ENCODE measurements at regions not wholly inside any gene's neighbourhood (a gene's known extent, or its start where the extent isn't known, plus 50 kb on each side); places are given as distances from the start of the nearest gene placed in this dataset.

DNA sequence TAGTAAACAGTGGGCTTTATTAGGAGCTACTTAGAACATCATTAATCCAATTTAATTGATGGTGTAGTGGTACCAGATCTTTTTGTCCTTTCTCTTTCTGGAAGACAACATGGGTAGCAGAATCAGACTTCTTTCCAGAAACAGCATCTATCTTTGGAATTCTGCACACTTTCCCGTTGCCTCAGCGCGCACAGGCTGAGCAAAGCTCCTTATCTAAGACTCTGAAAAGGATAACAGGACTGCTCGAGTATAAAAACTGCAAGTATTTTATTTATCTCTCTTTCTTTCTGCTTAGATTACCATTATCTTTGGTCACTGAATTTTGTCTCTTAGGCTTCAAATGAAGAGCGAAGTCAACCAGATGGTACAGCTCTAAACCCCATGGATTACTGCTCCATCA is 191.7 kb downstream of the DHX15 start:
- Histone ChIP-seq H3K9me1 (replicated peaks; ENCODE audit: control insufficient read depth, extremely low read depth, insufficient read depth, low read length) (no peaks in the 10 kb centered on the region), H3K4me3 (replicated peaks in 1 of 3; ENCODE audit: insufficient read depth in 1 of 3, low read depth in 1 of 3, low read length in 3 of 3) (no peak overlapping the region), H3K27me3 (ENCODE audit: control insufficient read depth in 2 of 2, insufficient read depth in 2 of 2, low read length in 2 of 2) (no peaks in the 10 kb centered on the region), H3K9ac (replicated peaks; ENCODE audit: extremely low read depth, insufficient read depth, low read length) (no peak overlapping the region), H2AFZ (ENCODE audit: low read depth, low read length) (no peak overlapping the region), H3K4me1 (ENCODE audit: control insufficient read depth, extremely low read depth, insufficient read depth, low read length) (no peaks in the 10 kb centered on the region), H3K36me3 (ENCODE audit: control insufficient read depth in 2 of 2, extremely low read depth in 1 of 2, insufficient read depth in 2 of 2, low read length in 2 of 2) (no peaks in the 10 kb centered on the region), H3K9me3 (replicated peaks; ENCODE audit: control insufficient read depth, insufficient read depth, low read length) (no peaks in the 10 kb centered on the region), H3K27ac (ENCODE audit: insufficient read depth, low read depth, low read length) (no peak overlapping the region), H3K79me2 (ENCODE audit: control insufficient read depth, insufficient read depth, low read length) (no peaks in the 10 kb centered on the region), H4K20me1 (replicated peaks; ENCODE audit: control insufficient read depth, extremely low read depth, insufficient read depth, low read length) (no peaks in the 10 kb centered on the region), H3K4me2 (ENCODE audit: insufficient read depth, low read length) (no peak overlapping the region)
- dilution Hi-C loops (cut with MboI; ENCODE audit: extremely low pct_ligation_motif_present, low sequenced_read_pairs) (no loop called here), intact Hi-C loops (cut with micrococcal nuclease) (no loop called here)
- BruUV-seq (replicated peaks) = no TSS peak
- POLR2A ChIA-PET = no interaction called here
- CTCF ChIA-PET = no interaction called here
- TF ChIP-seq POLR2A (IDR thresholded peaks at IDR 0.05; ENCODE audit: low read depth, low read length) = no peak
- TF ChIP-seq FOS (IDR thresholded peaks at IDR 0.05; ENCODE audit: borderline replicate concordance, insufficient read depth, low read length) = no peak
- TF ChIP-seq MYC (IDR thresholded peaks at IDR 0.05; ENCODE audit: low read depth, low read length) = no peak
- no peak for TF ChIP-seq POLR2AphosphoS5 (IDR thresholded peaks at IDR 0.05; ENCODE audit: insufficient read depth, low read depth, low read length)
- TF ChIP-seq, protein P1, sequence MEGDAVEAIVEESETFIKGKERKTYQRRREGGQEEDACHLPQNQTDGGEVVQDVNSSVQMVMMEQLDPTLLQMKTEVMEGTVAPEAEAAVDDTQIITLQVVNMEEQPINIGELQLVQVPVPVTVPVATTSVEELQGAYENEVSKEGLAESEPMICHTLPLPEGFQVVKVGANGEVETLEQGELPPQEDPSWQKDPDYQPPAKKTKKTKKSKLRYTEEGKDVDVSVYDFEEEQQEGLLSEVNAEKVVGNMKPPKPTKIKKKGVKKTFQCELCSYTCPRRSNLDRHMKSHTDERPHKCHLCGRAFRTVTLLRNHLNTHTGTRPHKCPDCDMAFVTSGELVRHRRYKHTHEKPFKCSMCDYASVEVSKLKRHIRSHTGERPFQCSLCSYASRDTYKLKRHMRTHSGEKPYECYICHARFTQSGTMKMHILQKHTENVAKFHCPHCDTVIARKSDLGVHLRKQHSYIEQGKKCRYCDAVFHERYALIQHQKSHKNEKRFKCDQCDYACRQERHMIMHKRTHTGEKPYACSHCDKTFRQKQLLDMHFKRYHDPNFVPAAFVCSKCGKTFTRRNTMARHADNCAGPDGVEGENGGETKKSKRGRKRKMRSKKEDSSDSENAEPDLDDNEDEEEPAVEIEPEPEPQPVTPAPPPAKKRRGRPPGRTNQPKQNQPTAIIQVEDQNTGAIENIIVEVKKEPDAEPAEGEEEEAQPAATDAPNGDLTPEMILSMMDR (IDR thresholded peaks at IDR 0.05; ENCODE audit: extremely low read depth in 1 of 2, insufficient read depth in 1 of 2, low read depth in 1 of 2, low read length in 2 of 2) = no peak
- TF ChIP-seq GATA2 (IDR thresholded peaks at IDR 0.05; ENCODE audit: insufficient read depth, insufficient read length, low read depth, low read length) = no peak
- DNase-seq (ENCODE audit: low read depth, low spot score) (no peak), FAIRE-seq (no peak)

- Histone ChIP-seq H3K9ac (replicated peaks; ENCODE audit: extremely low read depth, insufficient read depth, low read length) (no peak overlapping the region), H3K36me3 (ENCODE audit: control insufficient read depth in 2 of 2, extremely low read depth in 1 of 2, insufficient read depth in 2 of 2, low read length in 2 of 2) (no peaks in the 10 kb centered on the region), H4K20me1 (replicated peaks; ENCODE audit: control insufficient read depth, extremely low read depth, insufficient read depth, low read length) (no peaks in the 10 kb centered on the region), H3K4me1 (ENCODE audit: control insufficient read depth, extremely low read depth, insufficient read depth, low read length) (no peaks in the 10 kb centered on the region), H3K9me1 (replicated peaks; ENCODE audit: control insufficient read depth, extremely low read depth, insufficient read depth, low read length) (no peaks in the 10 kb centered on the region), H2AFZ (ENCODE audit: low read depth, low read length) (no peak overlapping the region), H3K27me3 (ENCODE audit: control insufficient read depth in 2 of 2, insufficient read depth in 2 of 2, low read length in 2 of 2) (no peaks in the 10 kb centered on the region), H3K27ac (ENCODE audit: insufficient read depth, low read depth, low read length) (no peak overlapping the region), H3K4me2 (ENCODE audit: insufficient read depth, low read length) (no peak overlapping the region), H3K4me3 (replicated peaks in 1 of 3; ENCODE audit: insufficient read depth in 1 of 3, low read depth in 1 of 3, low read length in 3 of 3) (no peak overlapping the region), H3K9me3 (replicated peaks; ENCODE audit: control insufficient read depth, insufficient read depth, low read length) (peaks cover 1% of the 10 kb centered on the region), H3K79me2 (ENCODE audit: control insufficient read depth, insufficient read depth, low read length) (no peaks in the 10 kb centered on the region)
- no peak for TF ChIP-seq POLR2A (IDR thresholded peaks at IDR 0.05; ENCODE audit: low read depth, low read length)
- no peak for TF ChIP-seq GATA2 (IDR thresholded peaks at IDR 0.05; ENCODE audit: insufficient read depth, insufficient read length, low read depth, low read length)
- TF ChIP-seq, protein P1 (IDR thresholded peaks at IDR 0.05; ENCODE audit: extremely low read depth in 1 of 2, insufficient read depth in 1 of 2, low read depth in 1 of 2, low read length in 2 of 2) = no peak
- no peak for TF ChIP-seq POLR2AphosphoS5 (IDR thresholded peaks at IDR 0.05; ENCODE audit: insufficient read depth, low read depth, low read length)
- TF ChIP-seq, protein P2, sequence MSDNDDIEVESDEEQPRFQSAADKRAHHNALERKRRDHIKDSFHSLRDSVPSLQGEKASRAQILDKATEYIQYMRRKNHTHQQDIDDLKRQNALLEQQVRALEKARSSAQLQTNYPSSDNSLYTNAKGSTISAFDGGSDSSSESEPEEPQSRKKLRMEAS (IDR thresholded peaks at IDR 0.05; ENCODE audit: insufficient read depth, insufficient read length) = no peak
- TF ChIP-seq JUN (IDR thresholded peaks at IDR 0.05; ENCODE audit: borderline replicate concordance, insufficient read depth, insufficient read length, low read depth) = no peak
- TF ChIP-seq MYC (IDR thresholded peaks at IDR 0.05; ENCODE audit: low read depth, low read length) = no peak
- no peak for TF ChIP-seq EZH2 (IDR thresholded peaks at IDR 0.05; ENCODE audit: borderline replicate concordance, low read depth, low read length, severe bottlenecking)
- TF ChIP-seq FOS (IDR thresholded peaks at IDR 0.05; ENCODE audit: borderline replicate concordance, insufficient read depth, low read length) = no peak
- no peak for FAIRE-seq
- DNase-seq (ENCODE audit: low read depth, low spot score) = no peak
- intact Hi-C loops (cut with micrococcal nuclease) (no loop called here), dilution Hi-C loops (cut with MboI; ENCODE audit: extremely low pct_ligation_motif_present, low sequenced_read_pairs) (no loop called here)
- POLR2A ChIA-PET = no interaction called here
- CTCF ChIA-PET = no interaction called here
- no TSS peak for BruUV-seq (replicated peaks)
These were observed 202.0 kb downstream of the DHX15 start for GRCh38 chr4:24382381-24382780.

Measured in endothelial cell of umbilical vein (primary cell).